B cell (primary cell): ENCODE measurements at regions not wholly inside any gene's neighbourhood (a gene's known extent, or its start where the extent isn't known, plus 50 kb on each side); places are given as distances from the start of the nearest gene placed in this dataset.

Experiments used
- ATAC-seq: fragments of 200-7000 bp; cut with Tn5 transposase; one replicate; pipeline ENCODE4 v1.10.0; 2021; ENCODE audit warnings: low read depth, mild to moderate bottlenecking, moderate number of reproducible peaks, moderate library complexity
- CTCF ChIA-PET: fragments of 350-600 bp; sonication (Branson Sonifier 250); formaldehyde crosslinking; loops from one replicate; lab custom pipeline; 2021; ENCODE audit warnings: antibody characterized with exemption, inconsistent platforms; lab: Charles Lee
- POLR2A ChIA-PET: fragments of 350-600 bp; sonication (Branson Sonifier 250); formaldehyde crosslinking; loops from one replicate; lab custom pipeline; 2021; ENCODE audit warnings: antibody characterized with exemption; lab: Charles Lee
- DNase-seq: peaks from one replicate; pipeline ENCODE4 v3.0.0; 2013
- H2AFZ ChIP-seq: 2 replicates; pipeline ENCODE4 v1.6.1; 2012; ENCODE audit warnings: mild to moderate bottlenecking, low read depth, low read length; ENCODE audit not compliant: insufficient read depth, poor library complexity, severe bottlenecking
- H3K27ac ChIP-seq, 2 donors: 1 replicate in 1 of 2; 2 replicates in 1 of 2; pipeline ENCODE4 v1.5.1; 2012 to 2013; ENCODE audit warnings: low read length in 2 of 2, mild to moderate bottlenecking in 2 of 2, moderate library complexity in 1 of 2
- H3K27me3 ChIP-seq, 4 experiments: fragments of 200-600 bp in 1 of 4; sonication (generic) in 1 of 4; replicated peaks in 1 of 4; 1 replicate in 2 of 4; 2 replicates in 2 of 4; pipeline versions ENCODE4 v1.6.1 to v1.7.0; 2013 to 2016; ENCODE audit warnings: low read length in 3 of 4, mild to moderate bottlenecking in 2 of 4, mixed read lengths in 1 of 4, moderate library complexity in 1 of 4; ENCODE audit not compliant: insufficient read depth in 4 of 4, control insufficient read depth in 3 of 4; ENCODE audit errors: control extremely low read depth in 1 of 4
- H3K36me3 ChIP-seq, 2 experiments: replicated peaks in 1 of 2; 1 replicate in 1 of 2; 2 replicates in 1 of 2; pipeline versions ENCODE4 v1.6.1 to v1.7.1; 2013; ENCODE audit warnings: low read length in 1 of 2; ENCODE audit not compliant: insufficient read depth in 2 of 2, control insufficient read depth in 1 of 2; ENCODE audit errors: control extremely low read depth in 1 of 2, extremely low read depth in 1 of 2
- H3K4me1 ChIP-seq, 2 donors: fragments of 200-600 bp in 1 of 2; sonication (generic) in 1 of 2; 1 replicate in 1 of 2; 2 replicates in 1 of 2; pipeline versions ENCODE4 v1.5.1 to v1.6.1; 2013 to 2017; ENCODE audit warnings: low read length in 2 of 2; ENCODE audit not compliant: control insufficient read depth in 2 of 2, insufficient read depth in 2 of 2
- H3K4me2 ChIP-seq: replicated peaks from 2 replicates; pipeline ENCODE3; 2012; ENCODE audit warnings: mild to moderate bottlenecking, low read depth, low read length; ENCODE audit not compliant: poor library complexity, severe bottlenecking
- H3K4me3 ChIP-seq, 5 experiments: fragments of 200-600 bp in 1 of 5; sonication (generic) in 1 of 5; 1 replicate in 3 of 5; 2 replicates in 2 of 5; pipeline versions ENCODE4 v1.5.1 to v1.7.0; 2011 to 2016; ENCODE audit warnings: low read length in 4 of 5, mild to moderate bottlenecking in 4 of 5, low read depth in 2 of 5, control low read depth in 1 of 5, moderate library complexity in 1 of 5; ENCODE audit not compliant: insufficient read depth in 1 of 5; ENCODE audit errors: control extremely low read depth in 1 of 5, extremely low read depth in 1 of 5
- H3K79me2 ChIP-seq: fragments of 200-600 bp; sonication (generic); one replicate; pipeline ENCODE4 v1.6.0; 2016; ENCODE audit warnings: low read length; ENCODE audit not compliant: control insufficient read depth, insufficient read depth
- H3K9ac ChIP-seq: fragments of 200-600 bp; sonication (generic); 2 replicates; pipeline ENCODE4 v1.6.1; 2017; ENCODE audit warnings: mild to moderate bottlenecking, low read length, moderate library complexity
- H3K9me3 ChIP-seq, 3 donors: one replicate each; pipeline versions ENCODE4 v1.6.1 to v1.7.1; 2013; ENCODE audit warnings: low read length in 2 of 3; ENCODE audit not compliant: control insufficient read depth in 2 of 3, insufficient read depth in 1 of 3; ENCODE audit errors: control extremely low read depth in 1 of 3
- H4K20me1 ChIP-seq: 2 replicates; pipeline ENCODE4 v1.6.0; 2012; ENCODE audit warnings: mild to moderate bottlenecking, low read length; ENCODE audit not compliant: insufficient read depth, control insufficient read depth, poor library complexity, severe bottlenecking
- H3K27ac Mint-ChIP-seq: one replicate; pipeline ENCODE4 v1.8.0; 2021; ENCODE audit warnings: mixed read lengths
- H3K27me3 Mint-ChIP-seq: one replicate; pipeline ENCODE4 v1.8.0; 2021; ENCODE audit warnings: mixed read lengths
- H3K4me1 Mint-ChIP-seq: one replicate; pipeline ENCODE4 v1.8.0; 2021; ENCODE audit warnings: mixed read lengths
- H3K4me3 Mint-ChIP-seq: one replicate; pipeline ENCODE4 v1.8.0; 2021; ENCODE audit warnings: mixed read lengths
- H3K9me3 Mint-ChIP-seq: one replicate; pipeline ENCODE4 v1.8.0; 2022; ENCODE audit warnings: mixed read lengths; ENCODE audit not compliant: insufficient read depth
- EZH2 ChIP-seq: IDR thresholded peaks from 2 replicates; pipeline ENCODE4 v1.6.1; 2012; ENCODE audit warnings: borderline replicate concordance, low read depth, mild to moderate bottlenecking, moderate library complexity, low read length; ENCODE audit not compliant: insufficient read depth, poor library complexity, severe bottlenecking
- WGBS: methylation state at CpG from one replicate; pipeline ENCODE4 v1.1.5; 2013; ENCODE audit warnings: missing lambda C conversion rate; ENCODE audit not compliant: insufficient coverage; 5-methylcytosine and 5-hydroxymethylcytosine counted together
- intact Hi-C: fragments of 100-400 bp; cut with micrococcal nuclease; formaldehyde crosslinking; loops from one replicate; pipeline ENCODE4 v1.10.0; 2022
- TF ChIP-seq, protein P1 (sequence below): fragments of 200-600 bp; IDR thresholded peaks from one replicate; pipeline ENCODE4 v1.8.0; 2022; ENCODE audit warnings: antibody characterized with exemption, mild to moderate bottlenecking

DNA sequence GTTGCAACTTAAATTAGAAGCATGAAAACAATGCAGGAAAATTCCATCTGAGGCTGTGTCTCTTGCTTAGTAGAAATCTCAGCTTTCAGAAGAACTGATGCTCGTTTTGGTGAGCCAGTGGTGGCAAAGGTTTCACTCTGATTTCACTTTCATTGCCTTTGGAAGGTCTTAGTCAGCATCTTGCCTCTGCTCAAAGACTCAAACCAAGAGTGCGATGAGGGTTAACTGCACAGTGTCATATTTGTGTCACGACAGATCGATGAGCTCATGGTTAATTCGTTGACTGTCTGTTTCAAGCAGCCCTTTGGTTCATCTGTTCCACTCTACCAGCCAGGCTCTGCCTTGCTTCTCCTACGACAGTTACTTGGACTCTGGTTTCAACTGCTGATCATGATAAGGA is 331.3 kb upstream of the KIF2A start:
- no peak for TF ChIP-seq EZH2
- TF ChIP-seq, protein P1, sequence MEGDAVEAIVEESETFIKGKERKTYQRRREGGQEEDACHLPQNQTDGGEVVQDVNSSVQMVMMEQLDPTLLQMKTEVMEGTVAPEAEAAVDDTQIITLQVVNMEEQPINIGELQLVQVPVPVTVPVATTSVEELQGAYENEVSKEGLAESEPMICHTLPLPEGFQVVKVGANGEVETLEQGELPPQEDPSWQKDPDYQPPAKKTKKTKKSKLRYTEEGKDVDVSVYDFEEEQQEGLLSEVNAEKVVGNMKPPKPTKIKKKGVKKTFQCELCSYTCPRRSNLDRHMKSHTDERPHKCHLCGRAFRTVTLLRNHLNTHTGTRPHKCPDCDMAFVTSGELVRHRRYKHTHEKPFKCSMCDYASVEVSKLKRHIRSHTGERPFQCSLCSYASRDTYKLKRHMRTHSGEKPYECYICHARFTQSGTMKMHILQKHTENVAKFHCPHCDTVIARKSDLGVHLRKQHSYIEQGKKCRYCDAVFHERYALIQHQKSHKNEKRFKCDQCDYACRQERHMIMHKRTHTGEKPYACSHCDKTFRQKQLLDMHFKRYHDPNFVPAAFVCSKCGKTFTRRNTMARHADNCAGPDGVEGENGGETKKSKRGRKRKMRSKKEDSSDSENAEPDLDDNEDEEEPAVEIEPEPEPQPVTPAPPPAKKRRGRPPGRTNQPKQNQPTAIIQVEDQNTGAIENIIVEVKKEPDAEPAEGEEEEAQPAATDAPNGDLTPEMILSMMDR, result no peak
- intact Hi-C loops, result no loop called here
- no peak overlapping the region for H3K4me2 ChIP-seq
- WGBS, result 73% methylated on average over 5 of the region's 6 CpGs
- no peaks in the 10 kb centered on the region for H3K27me3 ChIP-seq
- CTCF ChIA-PET, result no interaction called here
- no peak overlapping the region for H3K9ac ChIP-seq
- H3K4me1 ChIP-seq, result no peaks in the 10 kb centered on the region
- no peaks in the 10 kb centered on the region for H3K4me1 Mint-ChIP-seq
- H3K36me3 ChIP-seq, result no peaks in the 10 kb centered on the region
- no peaks in the 10 kb centered on the region for H3K9me3 ChIP-seq
- no peak overlapping the region for H3K27ac Mint-ChIP-seq
- POLR2A ChIA-PET, result no interaction called here
- H3K4me3 Mint-ChIP-seq, result no peak overlapping the region
- no peaks in the 10 kb centered on the region for H3K9me3 Mint-ChIP-seq
- H3K79me2 ChIP-seq, result no peaks in the 10 kb centered on the region
- no peaks in the 10 kb centered on the region for H4K20me1 ChIP-seq
- H3K4me3 ChIP-seq, result no peak overlapping the region
- no peak overlapping the region for H2AFZ ChIP-seq
- no peak overlapping the region for H3K27ac ChIP-seq
- ATAC-seq (no peak), DNase-seq (no peak)
- peaks cover 16% of the 10 kb centered on the region for H3K27me3 Mint-ChIP-seq

DNA sequence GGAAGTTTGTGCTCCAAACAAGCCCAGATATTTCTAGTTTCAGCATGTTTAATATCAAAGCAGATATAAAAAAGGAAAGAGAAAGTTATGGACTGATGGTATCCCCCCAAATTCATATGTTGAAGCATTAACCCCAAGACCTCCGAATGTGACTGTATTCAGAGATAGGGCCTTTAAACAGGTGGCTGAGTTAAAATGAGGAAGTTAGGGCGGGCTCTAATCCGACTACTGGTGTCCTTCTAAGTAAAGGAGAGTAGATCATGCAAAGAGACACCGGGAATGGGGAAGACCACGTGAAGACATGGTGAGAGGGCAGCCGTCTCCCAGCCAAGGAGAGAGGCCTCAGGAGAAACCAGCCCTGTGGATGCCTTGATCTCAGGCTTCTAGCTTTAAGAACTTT is 324.1 kb upstream of the KIF2A start:
- H3K4me1 Mint-ChIP-seq, result no peaks in the 10 kb centered on the region

More for the DNA sequence above, 324.1 kb upstream of the KIF2A start:
- Histone ChIP-seq H4K20me1 (no peaks in the 10 kb centered on the region), H3K4me3 (no peak overlapping the region), H3K27ac (no peak overlapping the region), H3K9me3 (peaks cover 0 to 2% (median 0%) of the 10 kb centered on the region in 3 donors), H2AFZ (no peak overlapping the region), H3K27me3 (no peaks in the 10 kb centered on the region), H3K9ac (no peak overlapping the region), H3K4me1 (no peaks in the 10 kb centered on the region), H3K4me2 (no peak overlapping the region), H3K79me2 (no peaks in the 10 kb centered on the region), H3K36me3 (no peaks in the 10 kb centered on the region)
- Mint-ChIP-seq H3K4me3 (no peak overlapping the region), H3K9me3 (peaks cover 2% of the 10 kb centered on the region), H3K27ac (no peak overlapping the region), H3K27me3 (no peaks in the 10 kb centered on the region)
- ChIA-PET CTCF (no interaction called here), POLR2A (no interaction called here)
- DNase-seq (no peak), ATAC-seq (no peak)
- WGBS, result 41% methylated on average over 5 of the region's 6 CpGs
- TF ChIP-seq, protein P1, result no peak
- no peak for TF ChIP-seq EZH2
- intact Hi-C loops, result no loop called here
